SK-N-SH (cell line): ENCODE measurements at regions not wholly inside any gene's neighbourhood (a gene's known extent, or its start where the extent isn't known, plus 50 kb on each side); places are given as distances from the start of the nearest gene placed in this dataset.

ENCODE experiments used
- CTCF ChIA-PET: fragments of 300-600, 350-600 bp; formaldehyde crosslinking; extraction: SDS; loops from one replicate; lab custom pipeline; 2021; lab: Yijun Ruan, JAX
- POLR2A ChIA-PET: fragments of 350-600 bp; sonication (Branson Sonifier 250); formaldehyde crosslinking; extraction: SDS; loops from one replicate; lab custom pipeline; 2020; ENCODE audit warnings: antibody characterized with exemption, inconsistent platforms; lab: Yijun Ruan, JAX
- DNase-seq: peaks from one replicate; pipeline ENCODE4 v3.0.0; 2012
- H2AFZ ChIP-seq: fragments of 200-600 bp; sonication (generic); 2 replicates; pipeline ENCODE4 v1.8.1; 2016; ENCODE audit warnings: antibody characterized with exemption, mild to moderate bottlenecking, low read depth
- H3F3A ChIP-seq: fragments of 200-600 bp; sonication (generic); replicated peaks from 2 replicates; pipeline ENCODE3; 2016; ENCODE audit warnings: antibody characterized with exemption, mild to moderate bottlenecking; ENCODE audit not compliant: insufficient read depth
- H3K27ac ChIP-seq, 2 experiments: fragments of 200-500 bp in 1 of 2; fragments of 200-600 bp in 1 of 2; sonication (Bioruptor generic) in 1 of 2; sonication (generic), shearing (Covaris generic) in 1 of 2; 2 replicates each; pipeline versions ENCODE4 v1.5.1 to v1.6.1; 2014 to 2016; ENCODE audit warnings: low read depth in 2 of 2, inconsistent platforms in 1 of 2, low read length in 1 of 2, mild to moderate bottlenecking in 1 of 2, mixed read lengths in 1 of 2
- H3K27me3 ChIP-seq: fragments of 200-600 bp; sonication (generic), shearing (Covaris generic); 2 replicates; pipeline ENCODE4 v1.6.1; 2016; ENCODE audit warnings: mixed run types; ENCODE audit not compliant: insufficient read depth
- H3K36me3 ChIP-seq, 2 experiments: fragments of 200-500 bp in 1 of 2; fragments of 200-600 bp in 1 of 2; sonication (Bioruptor generic) in 1 of 2; sonication (generic) in 1 of 2; replicated peaks in 1 of 2; 2 replicates each; pipeline versions ENCODE3 to v1.5.1; 2014 to 2016; ENCODE audit warnings: low read length in 1 of 2, mild to moderate bottlenecking in 1 of 2; ENCODE audit not compliant: insufficient read depth in 2 of 2, control insufficient read depth in 1 of 2
- H3K4me1 ChIP-seq, 2 experiments: fragments of 200-500 bp in 1 of 2; fragments of 200-600 bp in 1 of 2; sonication (Bioruptor generic) in 1 of 2; sonication (generic), shearing (Covaris generic) in 1 of 2; 2 replicates each; pipeline versions ENCODE4 v1.5.1 to v1.6.1; 2014 to 2016; ENCODE audit warnings: low read depth in 1 of 2, low read length in 1 of 2, mixed run types in 1 of 2; ENCODE audit not compliant: insufficient read depth in 2 of 2, control insufficient read depth in 1 of 2
- H3K4me2 ChIP-seq: fragments of 200-600 bp; sonication (generic), shearing (Covaris generic); 2 replicates; pipeline ENCODE4 v1.6.1; 2017; ENCODE audit warnings: mixed run types
- H3K4me3 ChIP-seq, 2 experiments: fragments of 200-500 bp in 1 of 2; fragments of 200-600 bp in 1 of 2; sonication (Bioruptor generic) in 1 of 2; sonication (generic), shearing (Covaris generic) in 1 of 2; 2 replicates each; pipeline versions ENCODE4 v1.5.1 to v1.8.1; 2014 to 2016; ENCODE audit warnings: low read depth in 2 of 2, inconsistent platforms in 1 of 2, low read length in 1 of 2, mild to moderate bottlenecking in 1 of 2, mixed read lengths in 1 of 2, moderate library complexity in 1 of 2
- H3K79me2 ChIP-seq: fragments of 200-600 bp; sonication (generic); 2 replicates; pipeline ENCODE4 v1.8.1; 2017; ENCODE audit warnings: mild to moderate bottlenecking; ENCODE audit not compliant: insufficient read depth
- H3K9ac ChIP-seq: fragments of 200-600 bp; sonication (generic); 2 replicates; pipeline ENCODE4 v1.6.1; 2017; ENCODE audit warnings: mixed run types
- H3K9me2 ChIP-seq: fragments of 200-600 bp; sonication (generic); 2 replicates; pipeline ENCODE4 v1.6.1; 2017; ENCODE audit warnings: mixed run types
- H3K9me3 ChIP-seq: fragments of 200-600 bp; sonication (generic); 2 replicates; pipeline ENCODE4 v1.6.1; 2017; ENCODE audit warnings: mixed run types, mild to moderate bottlenecking, moderate library complexity
- H4K20me1 ChIP-seq: fragments of 200-600 bp; sonication (generic); 2 replicates; pipeline ENCODE4 v1.6.1; 2017; ENCODE audit warnings: mild to moderate bottlenecking, mixed run types; ENCODE audit not compliant: insufficient read depth
- EP300 ChIP-seq, 2 experiments: IDR thresholded peaks; 2 replicates each; pipeline versions ENCODE4 v1.4.0 to v1.6.1; 2012; ENCODE audit warnings: borderline replicate concordance in 1 of 2, low read depth in 1 of 2, low read length in 1 of 2
- EZH2phosphoT487 ChIP-seq: fragments of 200-600 bp; sonication (generic); IDR thresholded peaks from 2 replicates; pipeline ENCODE4 v1.6.1; 2017; ENCODE audit warnings: low read depth, mixed run types, mild to moderate bottlenecking, antibody characterized with exemption, moderate library complexity, borderline replicate concordance
- FOXJ3 ChIP-seq: sonication (generic); formaldehyde crosslinking; IDR thresholded peaks from 2 replicates; pipeline ENCODE4 v1.5.1; 2020; ENCODE audit warnings: mild to moderate bottlenecking, missing genetic modification reagents
- MEF2A ChIP-seq: IDR thresholded peaks from 2 replicates; pipeline ENCODE4 v1.4.0; 2012; ENCODE audit warnings: low read depth, borderline replicate concordance
- MXI1 ChIP-seq: IDR thresholded peaks from 2 replicates; pipeline ENCODE4 v1.6.1; 2012; ENCODE audit warnings: mild to moderate bottlenecking, low read depth, low read length, improper control_type of control experiment
- NFIC ChIP-seq: IDR thresholded peaks from 2 replicates; pipeline ENCODE4 v1.4.0; 2012; ENCODE audit warnings: borderline replicate concordance
- RAD21 ChIP-seq: IDR thresholded peaks from 2 replicates; pipeline ENCODE4 v1.6.1; 2012; ENCODE audit warnings: mild to moderate bottlenecking, low read length
- TCF12 ChIP-seq: IDR thresholded peaks from 2 replicates; pipeline ENCODE4 v1.4.0; 2012
- YY1 ChIP-seq: IDR thresholded peaks from 2 replicates; pipeline ENCODE4 v1.4.0; 2012; ENCODE audit warnings: low read depth, mild to moderate bottlenecking
- whole genome bisulfite sequencing: methylation state at CpG from one replicate; pipeline ENCODE4 v1.1.6; 2017; ENCODE audit warnings: low lambda C conversion rate; 5-methylcytosine and 5-hydroxymethylcytosine counted together
- TF ChIP-seq, protein P1 (sequence below): IDR thresholded peaks from 2 replicates; pipeline ENCODE4 v1.4.0; 2012; ENCODE audit warnings: low read depth, borderline replicate concordance
- TF ChIP-seq, protein P2 (sequence below): IDR thresholded peaks from 2 replicates; pipeline ENCODE4 v1.6.1; 2012; ENCODE audit warnings: mild to moderate bottlenecking, low read depth, low read length, moderate library complexity
- TF ChIP-seq, protein P3 (sequence below): IDR thresholded peaks from 2 replicates; pipeline ENCODE4; 2012

DNA sequence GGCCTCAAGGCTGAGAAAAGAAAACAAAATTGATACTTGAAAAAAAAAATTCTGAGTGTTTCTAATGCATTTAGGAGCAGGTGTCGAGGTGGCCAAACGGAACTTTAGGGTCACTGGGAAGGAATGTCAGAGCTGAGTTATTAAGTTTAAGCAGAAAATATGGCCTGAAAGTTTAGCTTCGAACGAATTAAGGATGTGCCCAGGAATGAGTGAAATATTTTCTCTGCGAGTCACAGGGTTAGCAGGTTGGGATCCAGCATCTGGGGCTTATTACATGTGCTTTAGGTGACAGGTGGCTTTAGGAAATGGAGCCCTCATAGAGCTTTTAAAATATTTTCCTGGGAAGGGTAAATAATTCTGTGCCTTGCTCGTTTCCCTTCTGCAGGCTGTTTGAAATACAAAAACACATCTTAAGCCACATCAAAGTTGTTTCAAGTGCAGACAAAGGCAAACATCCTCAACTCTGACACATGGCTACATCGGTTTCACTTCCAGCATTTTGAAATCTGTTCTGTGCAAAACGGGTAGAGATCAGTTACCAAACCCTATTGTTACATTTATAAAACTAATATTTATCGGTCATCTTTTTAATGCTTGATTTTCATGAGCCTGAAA, 143.1 kb upstream of the ARRDC4 start:
- H3K9ac ChIP-seq, result no peak overlapping the region
- CTCF ChIA-PET, result no interaction called here

DNA sequence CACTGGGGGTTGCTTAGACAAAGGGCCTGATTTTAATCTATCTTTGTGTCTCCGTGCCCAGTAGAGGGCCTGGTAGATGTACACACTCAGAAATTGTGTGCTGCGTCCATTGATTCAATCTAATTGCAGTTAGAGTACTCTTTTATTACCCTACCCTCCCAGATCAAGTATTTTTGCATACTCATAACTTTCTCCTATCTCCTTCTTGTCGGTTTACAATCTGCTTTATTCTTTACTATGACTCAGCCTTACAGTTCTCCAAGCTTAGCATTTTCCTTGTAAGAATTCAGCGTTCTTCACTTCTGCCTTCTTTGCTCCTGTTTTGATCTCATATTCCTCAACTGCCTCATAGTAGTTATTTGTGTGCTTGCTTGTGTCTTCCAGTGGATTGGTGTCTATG, 124.5 kb upstream of the ARRDC4 start:
- no peak overlapping the region for H3K27ac ChIP-seq
- 9% methylated on average over 4 of the region's 4 CpGs for WGBS
- TF ChIP-seq MEF2A (no peak), EP300 (IDR thresholded peaks at IDR 0.05; ENCODE audit: borderline replicate concordance in 1 of 2, low read depth in 1 of 2, low read length in 1 of 2) (no peak), EZH2phosphoT487 (no peak)
- TF ChIP-seq, protein P1, sequence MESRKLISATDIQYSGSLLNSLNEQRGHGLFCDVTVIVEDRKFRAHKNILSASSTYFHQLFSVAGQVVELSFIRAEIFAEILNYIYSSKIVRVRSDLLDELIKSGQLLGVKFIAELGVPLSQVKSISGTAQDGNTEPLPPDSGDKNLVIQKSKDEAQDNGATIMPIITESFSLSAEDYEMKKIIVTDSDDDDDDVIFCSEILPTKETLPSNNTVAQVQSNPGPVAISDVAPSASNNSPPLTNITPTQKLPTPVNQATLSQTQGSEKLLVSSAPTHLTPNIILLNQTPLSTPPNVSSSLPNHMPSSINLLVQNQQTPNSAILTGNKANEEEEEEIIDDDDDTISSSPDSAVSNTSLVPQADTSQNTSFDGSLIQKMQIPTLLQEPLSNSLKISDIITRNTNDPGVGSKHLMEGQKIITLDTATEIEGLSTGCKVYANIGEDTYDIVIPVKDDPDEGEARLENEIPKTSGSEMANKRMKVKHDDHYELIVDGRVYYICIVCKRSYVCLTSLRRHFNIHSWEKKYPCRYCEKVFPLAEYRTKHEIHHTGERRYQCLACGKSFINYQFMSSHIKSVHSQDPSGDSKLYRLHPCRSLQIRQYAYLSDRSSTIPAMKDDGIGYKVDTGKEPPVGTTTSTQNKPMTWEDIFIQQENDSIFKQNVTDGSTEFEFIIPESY, result no peak
- TF ChIP-seq, protein P2, sequence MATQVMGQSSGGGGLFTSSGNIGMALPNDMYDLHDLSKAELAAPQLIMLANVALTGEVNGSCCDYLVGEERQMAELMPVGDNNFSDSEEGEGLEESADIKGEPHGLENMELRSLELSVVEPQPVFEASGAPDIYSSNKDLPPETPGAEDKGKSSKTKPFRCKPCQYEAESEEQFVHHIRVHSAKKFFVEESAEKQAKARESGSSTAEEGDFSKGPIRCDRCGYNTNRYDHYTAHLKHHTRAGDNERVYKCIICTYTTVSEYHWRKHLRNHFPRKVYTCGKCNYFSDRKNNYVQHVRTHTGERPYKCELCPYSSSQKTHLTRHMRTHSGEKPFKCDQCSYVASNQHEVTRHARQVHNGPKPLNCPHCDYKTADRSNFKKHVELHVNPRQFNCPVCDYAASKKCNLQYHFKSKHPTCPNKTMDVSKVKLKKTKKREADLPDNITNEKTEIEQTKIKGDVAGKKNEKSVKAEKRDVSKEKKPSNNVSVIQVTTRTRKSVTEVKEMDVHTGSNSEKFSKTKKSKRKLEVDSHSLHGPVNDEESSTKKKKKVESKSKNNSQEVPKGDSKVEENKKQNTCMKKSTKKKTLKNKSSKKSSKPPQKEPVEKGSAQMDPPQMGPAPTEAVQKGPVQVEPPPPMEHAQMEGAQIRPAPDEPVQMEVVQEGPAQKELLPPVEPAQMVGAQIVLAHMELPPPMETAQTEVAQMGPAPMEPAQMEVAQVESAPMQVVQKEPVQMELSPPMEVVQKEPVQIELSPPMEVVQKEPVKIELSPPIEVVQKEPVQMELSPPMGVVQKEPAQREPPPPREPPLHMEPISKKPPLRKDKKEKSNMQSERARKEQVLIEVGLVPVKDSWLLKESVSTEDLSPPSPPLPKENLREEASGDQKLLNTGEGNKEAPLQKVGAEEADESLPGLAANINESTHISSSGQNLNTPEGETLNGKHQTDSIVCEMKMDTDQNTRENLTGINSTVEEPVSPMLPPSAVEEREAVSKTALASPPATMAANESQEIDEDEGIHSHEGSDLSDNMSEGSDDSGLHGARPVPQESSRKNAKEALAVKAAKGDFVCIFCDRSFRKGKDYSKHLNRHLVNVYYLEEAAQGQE, result no peak

More for the DNA sequence above, 143.1 kb upstream of the ARRDC4 start:
- H3K27ac ChIP-seq, result no peak overlapping the region
- WGBS, result 4% methylated on average over 9 of the region's 9 CpGs
- POLR2A ChIA-PET, result no interaction called here
- H4K20me1 ChIP-seq, result no peaks in the 10 kb centered on the region
- no peaks in the 10 kb centered on the region for H3K9me2 ChIP-seq
- TF ChIP-seq FOXJ3 (CRISPR knock-in tag) (no peak), RAD21 (no peak), MEF2A (no peak), YY1 (no peak), MXI1 (no peak), NFIC (no peak), TCF12 (no peak)
- TF ChIP-seq, protein P3, sequence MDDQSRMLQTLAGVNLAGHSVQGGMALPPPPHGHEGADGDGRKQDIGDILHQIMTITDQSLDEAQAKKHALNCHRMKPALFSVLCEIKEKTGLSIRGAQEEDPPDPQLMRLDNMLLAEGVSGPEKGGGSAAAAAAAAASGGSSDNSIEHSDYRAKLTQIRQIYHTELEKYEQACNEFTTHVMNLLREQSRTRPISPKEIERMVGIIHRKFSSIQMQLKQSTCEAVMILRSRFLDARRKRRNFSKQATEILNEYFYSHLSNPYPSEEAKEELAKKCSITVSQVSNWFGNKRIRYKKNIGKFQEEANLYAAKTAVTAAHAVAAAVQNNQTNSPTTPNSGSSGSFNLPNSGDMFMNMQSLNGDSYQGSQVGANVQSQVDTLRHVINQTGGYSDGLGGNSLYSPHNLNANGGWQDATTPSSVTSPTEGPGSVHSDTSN, result no peak
- H3K4me2 ChIP-seq, result no peak overlapping the region
- no peak overlapping the region for H3K4me3 ChIP-seq
- H3F3A ChIP-seq, result no peaks in the 10 kb centered on the region
- no peaks in the 10 kb centered on the region for H3K4me1 ChIP-seq
- H3K9me3 ChIP-seq, result no peaks in the 10 kb centered on the region
- no peak overlapping the region for H2AFZ ChIP-seq
- H3K79me2 ChIP-seq, result no peaks in the 10 kb centered on the region
- DNase-seq, result no peak
- no peaks in the 10 kb centered on the region for H3K36me3 ChIP-seq
- no peaks in the 10 kb centered on the region for H3K27me3 ChIP-seq

More for the DNA sequence above, 124.5 kb upstream of the ARRDC4 start:
- ChIA-PET CTCF (no interaction called here), POLR2A (no interaction called here)
- Histone ChIP-seq H2AFZ (no peak overlapping the region), H3K36me3 (no peaks in the 10 kb centered on the region), H3K27me3 (no peaks in the 10 kb centered on the region), H3F3A (no peaks in the 10 kb centered on the region), H3K9ac (no peak overlapping the region), H4K20me1 (no peaks in the 10 kb centered on the region), H3K79me2 (no peaks in the 10 kb centered on the region), H3K4me3 (no peak overlapping the region), H3K4me2 (no peak overlapping the region), H3K9me3 (no peaks in the 10 kb centered on the region), H3K4me1 (no peaks in the 10 kb centered on the region), H3K9me2 (no peaks in the 10 kb centered on the region)
- no peak for DNase-seq
